ENCODE measurements at regions not wholly inside any gene's neighbourhood (a gene's known extent, or its start where the extent isn't known, plus 50 kb on each side); places are given as distances from the start of the nearest gene placed in this dataset.

DNA sequence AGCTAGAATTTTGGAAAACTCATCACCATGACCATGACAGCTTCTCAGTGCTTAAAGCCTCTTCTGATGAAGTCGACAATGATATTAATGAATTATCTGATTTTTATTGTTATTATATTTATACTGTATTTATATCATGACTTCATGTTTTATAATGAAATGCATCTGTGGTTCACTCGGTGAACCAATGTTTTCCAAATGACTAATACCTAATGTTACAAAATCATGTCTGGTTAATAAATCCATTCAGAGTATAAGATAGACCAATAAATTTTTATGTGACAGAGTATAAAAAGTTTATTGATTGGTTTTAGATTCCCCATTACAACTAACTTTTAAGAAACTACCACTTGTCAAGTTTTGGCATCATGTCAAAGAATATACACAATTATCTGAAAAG lies 416.5 kb downstream of the MLLT3 start:
- Histone ChIP-seq H3K4me3 (no peak overlapping the region), H3K4me1 (peaks cover 12% of the 10 kb centered on the region), H3K27me3 (no peaks in the 10 kb centered on the region), H3K9me3 (no peaks in the 10 kb centered on the region), H3K27ac (no peak overlapping the region), H3K36me3 (no peaks in the 10 kb centered on the region)
- no peak for TF ChIP-seq POLR2AphosphoS5 (IDR thresholded peaks at IDR 0.05)
- TF ChIP-seq POLR2A (IDR thresholded peaks at IDR 0.05), result no peak
- TF ChIP-seq EP300 (IDR thresholded peaks at IDR 0.05), result no peak
- TF ChIP-seq, protein P1, sequence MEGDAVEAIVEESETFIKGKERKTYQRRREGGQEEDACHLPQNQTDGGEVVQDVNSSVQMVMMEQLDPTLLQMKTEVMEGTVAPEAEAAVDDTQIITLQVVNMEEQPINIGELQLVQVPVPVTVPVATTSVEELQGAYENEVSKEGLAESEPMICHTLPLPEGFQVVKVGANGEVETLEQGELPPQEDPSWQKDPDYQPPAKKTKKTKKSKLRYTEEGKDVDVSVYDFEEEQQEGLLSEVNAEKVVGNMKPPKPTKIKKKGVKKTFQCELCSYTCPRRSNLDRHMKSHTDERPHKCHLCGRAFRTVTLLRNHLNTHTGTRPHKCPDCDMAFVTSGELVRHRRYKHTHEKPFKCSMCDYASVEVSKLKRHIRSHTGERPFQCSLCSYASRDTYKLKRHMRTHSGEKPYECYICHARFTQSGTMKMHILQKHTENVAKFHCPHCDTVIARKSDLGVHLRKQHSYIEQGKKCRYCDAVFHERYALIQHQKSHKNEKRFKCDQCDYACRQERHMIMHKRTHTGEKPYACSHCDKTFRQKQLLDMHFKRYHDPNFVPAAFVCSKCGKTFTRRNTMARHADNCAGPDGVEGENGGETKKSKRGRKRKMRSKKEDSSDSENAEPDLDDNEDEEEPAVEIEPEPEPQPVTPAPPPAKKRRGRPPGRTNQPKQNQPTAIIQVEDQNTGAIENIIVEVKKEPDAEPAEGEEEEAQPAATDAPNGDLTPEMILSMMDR (IDR thresholded peaks at IDR 0.05), result no peak
- WGBS, result 54% methylated on average over 2 of the region's 2 CpGs
- no peak for DNase-seq (ENCODE audit: low spot score in 2 of 2)

DNA sequence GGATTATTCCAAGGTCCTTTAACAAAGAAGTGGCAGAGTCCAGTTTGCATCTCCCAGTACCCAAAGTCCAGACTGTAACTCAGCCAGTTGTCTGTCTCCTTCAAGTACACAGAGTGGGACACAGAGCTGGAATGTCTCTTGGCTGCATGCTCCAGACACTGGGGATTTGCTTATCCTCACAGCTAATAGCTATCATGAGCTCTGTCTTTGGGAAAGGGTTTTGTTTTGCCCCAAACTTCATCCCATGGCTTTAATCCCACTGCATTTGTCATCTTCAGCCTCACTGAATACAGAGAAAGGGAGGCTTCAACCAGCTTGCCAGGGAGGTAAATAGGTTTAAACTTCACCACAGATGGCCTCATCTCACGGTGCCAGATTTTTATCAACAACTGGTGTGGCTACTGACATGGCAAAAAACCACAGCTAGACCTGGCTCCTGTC lies 412.2 kb upstream of the SLC24A2 start:
- Histone ChIP-seq H3K27ac (no peak overlapping the region), H3K9me3 (no peaks in the 10 kb centered on the region), H3K36me3 (no peaks in the 10 kb centered on the region), H3K27me3 (no peaks in the 10 kb centered on the region), H3K4me1 (peaks cover 32% of the 10 kb centered on the region), H3K4me3 (no peak overlapping the region)
- WGBS, result 32% methylated on average over 1 of the region's 1 CpG
- DNase-seq (ENCODE audit: low spot score in 2 of 2), result no peak
- TF ChIP-seq EP300 (IDR thresholded peaks at IDR 0.05), result no peak

DNA sequence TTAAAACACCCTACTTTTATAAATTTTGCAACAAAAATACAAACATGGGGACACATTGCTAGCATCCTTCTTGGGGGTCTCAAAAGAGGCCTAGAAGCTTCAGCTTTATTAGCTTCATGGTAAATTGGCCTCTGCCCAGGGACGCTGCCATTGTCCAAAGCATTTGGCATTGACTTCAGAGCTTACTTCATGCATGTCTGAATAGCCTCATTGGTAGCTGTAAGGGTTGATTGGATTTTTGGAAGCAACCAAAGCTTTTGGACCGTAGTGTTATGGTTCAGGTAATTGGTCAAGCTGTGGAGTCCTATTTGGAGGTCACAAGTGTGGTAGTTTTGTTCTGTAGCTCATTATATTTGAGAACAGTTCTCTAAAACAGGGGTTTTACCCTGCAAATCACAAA lies 411.7 kb upstream of the SLC24A2 start:
- WGBS, result 77% methylated on average over 2 of the region's 2 CpGs
- no peaks in the 10 kb centered on the region for H3K9me3 ChIP-seq
- no peak overlapping the region for H3K4me3 ChIP-seq
- H3K4me1 ChIP-seq, result peaks cover 32% of the 10 kb centered on the region
- no peaks in the 10 kb centered on the region for H3K27me3 ChIP-seq
- H3K27ac ChIP-seq, result no peak overlapping the region
- H3K36me3 ChIP-seq, result no peaks in the 10 kb centered on the region
- TF ChIP-seq POLR2AphosphoS5 (IDR thresholded peaks at IDR 0.05) (no peak), POLR2A (IDR thresholded peaks at IDR 0.05) (no peak), EP300 (IDR thresholded peaks at IDR 0.05) (no peak)
- TF ChIP-seq, protein P1 (IDR thresholded peaks at IDR 0.05), result no peak
- DNase-seq (ENCODE audit: low spot score in 2 of 2), result no peak

GRCh38 chr9:20199111-20199510 lies 410.3 kb upstream of the SLC24A2 start:
- no peak for TF ChIP-seq POLR2AphosphoS5 (IDR thresholded peaks at IDR 0.05)
- TF ChIP-seq, protein P1 (IDR thresholded peaks at IDR 0.05), result no peak
- DNase-seq (ENCODE audit: low spot score in 2 of 2), result no peak
- no peaks in the 10 kb centered on the region for H3K27me3 ChIP-seq
- WGBS, result 82% methylated on average over 2 of the region's 2 CpGs
- H3K27ac ChIP-seq, result peak overlapping the region; percentile 65
- H3K4me3 ChIP-seq, result no peak overlapping the region
- peaks cover 32% of the 10 kb centered on the region for H3K4me1 ChIP-seq
- H3K9me3 ChIP-seq, result no peaks in the 10 kb centered on the region
- H3K36me3 ChIP-seq, result no peaks in the 10 kb centered on the region

DNA sequence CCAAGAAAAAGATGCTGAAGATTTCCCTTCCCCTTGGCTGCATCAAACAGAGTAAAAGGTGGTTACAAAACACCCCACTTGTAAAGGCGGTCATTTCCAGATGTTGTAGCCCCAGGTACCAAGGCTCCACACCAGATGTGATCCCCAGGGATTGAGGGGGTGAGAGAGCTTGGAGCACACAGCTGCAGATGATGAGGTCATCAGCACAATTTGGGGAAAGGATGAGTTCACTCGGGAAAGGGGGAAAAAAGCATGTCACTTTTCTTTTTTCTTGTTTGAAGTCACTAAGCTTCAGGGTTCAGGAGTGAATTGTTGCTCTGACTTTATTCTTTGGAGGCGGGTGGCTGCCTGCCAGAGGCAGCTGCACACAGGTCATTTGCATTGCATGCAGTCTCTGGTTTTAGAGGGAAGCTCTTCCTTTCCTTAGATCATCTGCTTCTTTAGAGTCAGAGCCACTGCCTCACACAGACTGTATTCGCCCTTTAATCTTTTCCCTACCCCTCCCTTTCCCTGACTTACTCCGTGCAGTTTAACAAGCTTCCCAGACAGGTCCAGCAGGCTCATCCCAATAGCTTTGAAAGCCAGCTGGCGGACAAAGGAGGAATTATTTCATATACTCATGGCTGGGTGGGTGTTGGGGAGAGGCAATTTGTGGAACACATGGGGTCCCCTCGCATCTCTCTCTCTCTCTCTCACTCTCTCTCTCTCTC lies 409.3 kb upstream of the SLC24A2 start:
- no peaks in the 10 kb centered on the region for H3K36me3 ChIP-seq
- WGBS, result 26% methylated on average over 7 of the region's 7 CpGs
- DNase-seq (ENCODE audit: low spot score in 2 of 2), result no peak
- H3K4me1 ChIP-seq, result peaks cover 32% of the 10 kb centered on the region
- no peaks in the 10 kb centered on the region for H3K9me3 ChIP-seq
- TF ChIP-seq EP300 (IDR thresholded peaks at IDR 0.05), result no peak
- TF ChIP-seq POLR2AphosphoS5 (IDR thresholded peaks at IDR 0.05), result no peak
- TF ChIP-seq, protein P1 (IDR thresholded peaks at IDR 0.05), result no peak
- no peak for TF ChIP-seq POLR2A (IDR thresholded peaks at IDR 0.05)
- no peak overlapping the region for H3K4me3 ChIP-seq
- no peaks in the 10 kb centered on the region for H3K27me3 ChIP-seq
- H3K27ac ChIP-seq, result peak overlapping the region; percentile 65

Measured in suprapubic skin (tissue), 4 donors.